ENCODE measurements at regions not wholly inside any gene's neighbourhood (a gene's known extent, or its start where the extent isn't known, plus 50 kb on each side); places are given as distances from the start of the nearest gene placed in this dataset.

DNA sequence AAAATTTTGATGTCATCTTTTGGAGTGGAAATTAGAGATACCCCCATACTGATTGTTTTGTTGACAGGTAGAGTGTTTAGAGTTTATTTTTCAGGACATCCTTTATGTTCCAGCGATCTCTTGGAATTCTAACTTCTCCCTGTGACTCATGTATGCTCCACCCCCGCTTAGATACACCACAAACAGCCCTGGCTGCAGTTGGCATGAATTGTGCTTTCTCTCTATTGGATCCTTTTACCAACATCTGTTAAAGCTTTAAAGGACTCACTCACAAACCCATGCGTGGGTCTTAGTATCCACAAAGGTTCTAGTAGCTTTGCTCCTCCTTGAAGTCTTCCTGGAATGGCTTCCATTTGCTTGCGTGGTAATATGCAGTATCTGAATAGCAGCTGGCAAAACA lies 409.5 kb upstream of the POU3F3 start:
- peak; percentile 24 for DNase-seq (ENCODE audit: low spot score)

DNA sequence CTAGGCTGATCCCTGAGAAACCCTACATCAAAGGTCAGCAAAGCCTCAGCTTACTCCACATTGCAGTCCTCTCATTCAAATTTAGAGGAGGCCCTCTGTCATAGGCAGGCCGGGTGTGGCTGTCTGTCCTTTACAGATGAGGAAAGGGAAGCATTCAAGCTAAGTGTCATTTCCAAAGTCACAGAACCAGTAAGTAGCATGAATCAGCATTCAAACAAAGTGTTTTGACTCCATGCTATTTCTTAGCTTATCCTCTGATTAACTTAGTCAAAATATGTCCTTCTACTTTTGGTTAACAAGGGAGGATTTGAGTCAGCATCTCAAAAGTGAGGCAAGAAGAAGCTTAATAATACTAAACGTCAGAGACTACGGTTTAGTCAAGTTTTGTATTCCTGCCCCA lies 409.0 kb upstream of the POU3F3 start:
- DNase-seq (ENCODE audit: low spot score) = no peak

DNA sequence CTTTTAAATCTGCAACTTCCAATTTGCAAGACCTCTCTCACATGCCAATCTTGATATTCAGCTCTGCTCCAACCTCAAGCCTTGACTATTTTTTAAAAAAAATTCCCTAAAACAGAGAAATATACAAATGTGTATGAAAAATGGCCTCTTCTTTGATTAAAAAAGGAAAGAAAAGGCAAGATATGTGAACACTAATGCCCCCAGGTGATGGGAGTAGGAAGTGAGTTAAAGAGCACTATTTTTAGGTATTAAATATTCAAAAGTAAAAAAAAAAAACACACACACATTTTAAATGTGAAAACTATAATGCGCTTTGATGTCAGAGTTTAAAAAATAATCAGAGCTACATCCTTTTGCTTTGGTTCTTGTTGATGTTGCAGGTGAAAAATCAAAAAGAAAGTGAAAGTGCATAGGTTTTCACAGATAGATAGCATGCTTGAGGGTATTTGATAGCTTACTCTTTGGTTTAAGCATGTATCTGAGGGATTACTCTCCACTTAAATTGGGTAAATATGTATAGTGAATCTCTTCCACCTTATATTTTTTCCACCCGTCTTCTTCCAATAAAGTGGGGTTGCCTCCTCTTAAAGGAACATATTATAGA lies 406.0 kb upstream of the POU3F3 start:
- peak; percentile 37 for DNase-seq (ENCODE audit: low spot score)

DNA sequence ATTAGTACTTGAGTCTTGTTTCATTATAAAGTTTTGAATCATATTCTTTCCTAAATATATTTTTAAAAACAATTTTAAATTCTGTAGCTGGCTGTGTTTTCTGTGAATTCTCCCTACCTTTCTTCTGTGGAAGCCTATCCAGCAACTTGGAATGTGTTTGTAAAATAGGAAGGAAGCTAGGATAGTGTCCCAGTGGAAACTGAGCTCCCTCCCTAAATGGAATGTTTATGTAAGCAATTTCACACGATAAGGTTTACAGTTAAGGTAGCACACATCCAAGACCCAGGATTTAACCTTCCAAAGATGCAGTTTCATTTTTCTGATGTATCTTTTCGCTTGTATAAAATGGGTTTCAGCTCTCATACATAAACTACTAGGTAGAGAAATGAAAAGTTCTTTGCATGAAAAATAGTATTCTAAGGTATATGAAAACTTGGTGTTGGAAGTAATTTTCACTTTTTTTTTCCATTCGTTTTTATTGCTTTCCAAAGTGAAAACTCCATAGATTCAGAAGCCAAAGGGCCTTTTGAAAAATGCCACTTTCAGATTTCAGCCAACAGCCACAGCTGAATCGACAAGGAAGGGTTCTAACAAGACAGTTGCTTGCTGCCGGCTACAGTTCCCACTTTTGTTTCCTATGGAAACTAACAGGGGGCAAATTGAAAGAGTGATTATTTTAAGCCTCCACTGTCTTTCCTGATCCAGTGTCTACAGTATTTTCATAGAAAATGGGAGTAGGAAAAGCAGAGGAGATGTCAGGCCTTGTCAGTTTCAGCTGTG lies 405.1 kb upstream of the POU3F3 start:
- peak; percentile 62 for DNase-seq (ENCODE audit: low spot score)

DNA sequence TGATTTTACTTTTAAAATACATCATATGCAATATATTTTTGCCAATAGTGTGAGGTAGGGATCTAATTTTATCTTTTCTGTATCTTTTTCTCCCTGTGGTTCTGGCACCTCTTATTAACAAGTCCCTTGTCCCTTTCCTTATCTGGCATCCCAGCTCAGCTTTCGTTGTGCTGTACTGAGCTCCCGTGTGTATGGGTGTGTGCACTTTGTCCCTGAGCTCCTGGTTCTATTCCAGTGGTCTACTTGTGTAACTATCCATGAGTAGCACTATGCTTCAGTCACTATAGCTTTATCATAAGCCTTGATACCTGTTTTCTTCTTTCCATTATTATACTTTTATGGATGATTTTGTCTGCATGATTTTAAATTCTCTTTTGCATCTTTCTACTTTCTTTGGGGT lies 401.4 kb upstream of the POU3F3 start:
- no peak for DNase-seq (ENCODE audit: low spot score)

DNA sequence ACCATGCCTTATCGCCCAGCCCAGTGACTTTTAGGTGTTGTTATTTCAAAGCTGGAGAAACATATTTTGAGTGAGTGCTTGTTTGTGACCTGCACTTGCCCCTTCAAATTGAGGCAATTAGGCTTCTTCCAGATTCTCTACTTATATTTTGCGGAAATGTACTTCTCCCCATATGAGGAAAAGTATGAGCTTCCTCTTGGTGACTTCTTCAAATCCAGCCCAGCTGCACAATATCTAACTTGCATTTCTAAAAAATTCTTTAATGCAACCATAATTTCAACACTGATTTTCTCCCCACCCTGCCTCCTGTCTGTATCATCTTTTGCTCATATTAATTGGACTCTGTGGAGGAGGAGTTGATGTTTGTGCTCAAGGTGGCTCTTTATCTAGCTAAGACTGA lies 391.2 kb upstream of the POU3F3 start:
- no peak for DNase-seq (ENCODE audit: low spot score)

DNA sequence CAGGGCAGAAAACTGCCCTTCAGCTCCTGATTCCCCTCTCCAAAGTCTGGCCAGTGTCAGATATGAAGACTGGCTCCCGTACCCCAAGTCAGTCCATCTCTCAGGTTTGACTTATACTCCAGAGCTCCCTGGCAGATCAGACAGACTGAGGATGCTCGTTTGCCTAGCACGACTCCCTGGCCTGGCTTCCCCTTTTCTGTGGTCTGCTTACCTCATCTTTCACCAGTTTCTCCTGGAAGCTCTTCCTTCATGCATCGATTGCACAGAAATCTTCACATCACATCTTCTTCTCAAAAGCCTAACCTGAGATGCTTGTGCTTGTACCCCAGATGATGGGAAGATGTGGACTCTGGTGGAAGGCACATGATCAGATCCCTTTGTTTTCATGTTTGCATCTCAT lies 387.9 kb upstream of the POU3F3 start:
- DNase-seq (ENCODE audit: low spot score) = no peak

DNA sequence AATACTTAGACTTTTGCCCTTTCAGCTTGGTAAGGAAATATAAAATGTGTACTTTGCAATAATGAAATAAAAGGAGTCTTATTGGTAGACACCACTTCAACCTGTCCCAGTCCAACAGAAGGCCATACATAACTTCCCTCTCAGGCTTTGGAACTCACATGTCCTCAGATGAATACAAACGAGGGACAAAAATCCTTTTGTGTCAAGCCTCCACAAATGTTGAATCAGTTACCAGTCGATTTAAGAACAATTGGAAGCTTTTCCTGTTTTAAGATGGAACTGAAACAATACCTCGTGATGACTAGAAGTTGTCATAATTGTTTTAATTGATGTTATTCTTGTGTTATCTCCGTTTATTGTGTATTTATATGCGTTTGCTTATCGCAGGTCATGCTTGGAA lies 385.1 kb upstream of the POU3F3 start:
- DNase-seq (ENCODE audit: low spot score) = peak; percentile 56

DNA sequence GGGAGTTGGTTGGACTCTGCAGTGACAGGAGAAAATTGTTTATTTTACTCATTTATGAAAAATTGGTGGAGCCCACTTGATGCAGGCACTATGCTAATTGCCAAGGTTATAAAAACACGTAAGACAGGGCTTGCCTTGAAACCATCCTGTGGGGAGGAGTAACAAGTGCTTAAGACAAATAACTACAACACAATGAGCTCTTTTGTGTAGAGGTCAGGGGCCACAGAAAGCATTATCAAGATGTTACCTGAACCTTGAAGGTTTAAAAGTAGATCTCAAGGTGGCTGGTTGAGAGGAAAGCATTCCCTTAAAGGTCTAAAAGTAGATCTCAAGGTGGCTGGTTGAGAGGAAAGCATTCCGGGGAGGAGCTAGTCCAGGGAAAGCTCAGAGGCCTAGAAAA lies 381.8 kb upstream of the POU3F3 start:
- DNase-seq (ENCODE audit: low spot score) = no peak

DNA sequence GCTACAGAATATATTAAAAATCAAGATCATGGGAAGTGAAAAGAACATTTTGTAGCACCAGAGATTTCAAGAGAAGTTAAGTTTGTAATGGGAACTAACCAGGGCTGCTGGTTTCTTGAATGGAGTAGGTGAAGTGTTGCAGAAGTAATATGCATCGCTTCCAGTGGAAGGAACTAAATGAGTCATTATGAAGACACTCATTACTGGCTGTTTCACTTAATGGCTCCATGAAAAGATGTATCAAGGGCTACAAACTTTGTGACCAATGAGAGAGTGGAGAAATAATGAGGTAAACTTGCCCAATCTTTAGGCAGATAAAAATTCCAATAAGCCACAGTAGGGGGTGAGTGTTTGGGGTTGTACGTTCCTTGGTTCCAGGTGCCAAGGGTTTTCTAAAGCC lies 380.4 kb upstream of the POU3F3 start:
- no peak for DNase-seq (ENCODE audit: low spot score)

DNA sequence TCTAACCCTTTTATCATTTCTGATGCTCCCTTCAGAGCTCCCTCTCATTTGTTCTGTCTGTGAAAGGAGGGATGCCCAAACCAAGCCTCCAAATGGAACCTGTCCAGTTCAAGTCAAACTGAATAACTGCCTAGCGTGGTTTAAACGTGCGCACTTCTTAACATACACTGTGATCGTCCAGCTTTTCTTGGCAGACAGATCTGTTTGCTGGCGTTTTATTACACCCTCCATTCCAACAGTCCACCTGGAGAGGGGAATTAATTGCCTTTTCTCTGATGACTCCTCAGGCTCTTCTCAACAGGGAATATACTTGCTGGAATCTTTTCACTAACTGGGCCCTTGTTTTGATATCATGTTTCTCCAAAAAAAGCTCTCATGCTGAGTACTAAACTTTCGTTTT lies 379.2 kb upstream of the POU3F3 start:
- no peak for DNase-seq (ENCODE audit: low spot score)

DNA sequence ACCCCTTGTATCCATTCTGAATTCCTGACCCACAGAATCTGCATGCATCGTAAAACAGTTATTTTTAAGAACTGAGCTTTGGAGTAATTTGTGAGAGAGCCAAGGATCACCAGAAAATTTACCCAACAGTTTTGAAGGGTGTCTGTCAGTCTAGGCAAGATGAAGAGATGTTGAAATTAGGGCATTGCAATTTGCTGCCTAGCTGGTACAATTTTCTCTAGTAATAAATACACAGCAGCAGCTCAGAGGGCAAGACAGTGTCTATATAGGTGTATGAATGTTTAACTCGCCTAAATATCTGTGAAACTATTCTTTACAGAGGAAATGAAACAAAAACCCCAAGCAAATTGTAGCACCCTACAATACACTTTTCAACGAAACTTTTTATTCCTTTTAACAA lies 377.8 kb upstream of the POU3F3 start:
- no peak for DNase-seq (ENCODE audit: low spot score)

DNA sequence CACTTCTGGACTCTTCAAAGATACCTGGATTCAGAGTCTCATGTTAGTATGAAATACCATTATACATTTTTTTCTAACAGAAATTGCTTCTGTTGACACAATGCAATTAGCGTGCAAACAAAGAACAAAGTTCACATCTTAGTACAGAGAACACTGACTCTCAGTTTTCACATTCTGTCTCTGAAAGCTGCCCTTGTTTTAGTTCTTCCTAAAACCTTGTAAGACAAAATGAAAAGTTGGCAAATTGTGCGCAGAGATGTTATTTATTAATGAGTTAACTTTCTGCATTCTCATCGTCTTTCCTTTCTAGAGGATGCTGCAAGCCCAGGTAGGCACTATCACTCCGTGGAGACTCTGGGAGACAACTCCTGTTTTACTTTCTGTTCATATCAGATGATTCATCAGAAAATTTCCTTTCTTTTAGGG lies 377.3 kb upstream of the POU3F3 start:
- DNase-seq (ENCODE audit: low spot score) = peak; percentile 20

DNA sequence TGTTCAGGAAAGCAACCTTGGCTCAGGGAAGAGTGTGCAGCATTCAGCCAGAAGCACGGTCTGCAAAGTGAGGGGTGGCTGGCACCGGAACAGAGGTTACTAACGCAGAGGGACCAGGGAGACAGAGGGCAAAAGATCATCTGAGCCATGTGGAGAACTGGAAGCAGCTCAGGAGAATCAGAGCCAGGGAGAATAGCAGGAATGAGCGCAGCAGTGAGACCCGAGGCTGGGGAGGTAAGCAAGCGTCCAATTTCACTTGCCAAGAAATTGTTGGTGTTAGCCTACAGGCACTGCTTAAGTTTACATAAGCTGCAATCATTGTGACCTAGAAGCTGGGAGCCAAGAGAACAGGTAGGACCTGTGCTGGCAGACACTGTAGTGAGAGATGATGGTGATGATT lies 372.6 kb upstream of the POU3F3 start:
- no peak for DNase-seq (ENCODE audit: low spot score)

DNA sequence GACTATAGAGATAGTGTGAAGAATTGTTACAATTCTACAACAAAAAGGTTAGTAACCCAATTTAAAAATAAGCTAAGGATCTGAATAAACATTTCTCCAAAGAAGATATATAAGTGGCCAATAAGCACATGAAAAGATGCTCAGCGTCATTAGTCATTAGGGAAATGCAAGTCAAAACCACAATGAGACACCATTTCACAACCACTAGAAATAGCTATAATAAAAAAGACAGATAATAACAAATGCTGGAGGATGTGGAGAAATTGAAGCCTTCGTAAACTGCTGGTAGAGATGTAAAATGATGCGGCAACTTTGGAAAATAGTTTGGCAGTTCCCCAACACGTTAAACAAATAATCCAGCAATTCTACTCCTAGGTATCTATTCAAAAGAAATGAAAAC lies 366.5 kb upstream of the POU3F3 start:
- DNase-seq (ENCODE audit: low spot score) = no peak

DNA sequence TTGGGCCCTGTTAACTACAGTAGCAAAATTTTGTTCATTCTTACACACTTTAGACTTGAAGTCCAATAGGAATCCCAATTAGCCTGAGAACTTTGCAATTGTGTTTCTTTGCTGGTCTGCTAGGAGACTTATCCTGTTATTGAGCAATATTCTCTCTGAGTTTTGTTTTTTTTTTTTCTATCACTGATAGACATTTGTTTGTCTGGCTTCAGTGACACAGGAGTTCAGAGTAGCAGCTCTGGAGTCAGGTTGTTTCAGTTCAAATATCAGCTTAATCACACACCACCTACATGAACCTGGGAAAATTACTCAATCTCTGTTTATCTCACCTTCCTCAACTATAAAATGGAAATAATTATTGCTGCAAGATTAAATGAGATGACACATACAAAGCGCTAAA lies 360.2 kb upstream of the POU3F3 start:
- DNase-seq (ENCODE audit: low spot score) = no peak

DNA sequence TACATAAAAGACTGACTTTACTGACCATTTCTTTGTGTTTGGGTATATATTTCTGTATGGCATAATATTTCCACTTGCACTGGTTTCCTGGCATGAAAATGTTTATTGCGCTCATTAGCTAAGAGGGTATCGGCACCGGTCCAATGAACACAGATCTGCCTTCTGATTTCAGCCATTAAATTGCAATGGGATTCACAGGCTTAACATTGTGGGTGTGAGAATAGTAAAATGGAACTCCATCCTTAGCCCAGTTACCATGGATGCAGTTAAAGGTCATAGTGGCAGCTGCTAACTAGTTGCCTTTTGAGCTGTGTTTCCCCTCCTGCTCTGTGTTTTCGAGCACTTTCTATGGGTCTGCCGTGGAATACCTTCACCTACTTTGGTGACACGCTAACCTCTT lies 352.6 kb upstream of the POU3F3 start:
- DNase-seq (ENCODE audit: low spot score) = no peak

DNA sequence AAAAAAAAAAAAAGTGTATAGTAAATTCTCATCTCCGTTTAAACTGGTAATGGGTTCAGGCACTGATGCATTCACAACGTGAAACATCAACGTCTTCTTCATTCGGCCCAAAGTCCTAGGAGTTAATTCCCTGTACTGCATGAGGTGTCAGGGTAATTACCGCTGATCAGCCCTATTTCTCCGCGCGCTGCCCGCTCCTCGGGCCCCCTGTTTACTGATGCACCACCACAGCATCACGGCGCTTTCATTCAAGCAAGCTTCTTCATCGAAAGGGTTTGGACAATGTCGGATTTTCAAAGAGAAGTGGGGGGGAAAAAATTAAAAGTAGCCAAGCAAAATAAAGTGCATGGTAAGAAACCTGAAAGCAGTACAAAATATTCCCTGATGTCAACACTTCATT lies 352.0 kb upstream of the POU3F3 start:
- no peak for DNase-seq (ENCODE audit: low spot score)

DNA sequence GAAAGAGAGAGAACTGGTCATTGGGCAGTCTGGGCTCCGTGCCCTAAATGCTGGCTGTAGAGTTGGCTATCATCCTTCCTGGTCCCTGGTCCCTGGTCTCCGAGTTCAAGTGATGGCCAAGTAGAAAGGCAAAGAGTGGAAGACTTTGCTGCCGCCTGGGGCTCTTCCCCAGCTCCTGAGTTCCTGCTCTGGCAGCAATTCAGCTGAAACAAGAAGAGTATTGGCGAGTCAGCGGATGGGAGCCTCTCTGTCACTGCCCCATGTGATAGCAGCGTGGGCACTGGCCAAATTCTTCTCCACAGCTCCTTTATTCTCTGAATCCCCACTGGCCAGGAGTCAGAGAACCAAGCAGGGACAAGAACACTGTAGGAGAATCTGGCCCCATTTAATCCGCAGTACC lies 351.0 kb upstream of the POU3F3 start:
- peak; percentile 96 for DNase-seq (ENCODE audit: low spot score)

DNA sequence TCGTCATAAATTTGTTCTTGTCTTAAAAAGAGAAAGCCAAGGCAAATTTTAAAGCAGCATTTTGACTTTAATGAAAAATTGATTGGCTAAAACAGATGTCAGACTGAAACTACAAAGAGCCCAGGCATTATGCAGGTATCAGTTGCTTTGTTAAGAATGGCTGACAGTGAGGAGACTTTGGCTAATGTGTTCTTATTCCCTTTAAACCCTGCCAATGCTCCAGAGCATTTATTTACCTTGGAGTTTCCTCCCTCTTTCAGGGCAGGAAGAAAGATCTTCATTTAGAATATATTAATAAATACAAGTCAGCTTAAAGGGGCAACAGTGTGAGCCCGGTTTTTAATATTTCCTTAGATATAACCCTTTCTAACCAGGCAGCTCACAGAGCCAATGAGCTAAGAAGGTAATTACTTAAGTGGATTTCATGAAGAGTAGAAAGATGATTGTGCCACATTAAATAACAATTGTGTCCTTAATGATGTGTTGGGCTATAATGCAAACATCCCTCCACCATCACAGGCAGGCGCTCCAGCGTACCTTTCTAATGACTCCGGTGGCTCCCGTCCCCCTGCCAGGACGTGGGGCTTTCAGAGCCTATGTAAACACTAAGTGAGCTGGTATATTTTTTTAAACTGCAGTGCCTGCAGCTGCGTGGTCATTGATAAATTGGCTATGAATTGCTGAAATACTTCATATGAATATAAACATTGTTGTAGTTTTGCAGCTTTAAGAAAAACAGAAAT lies 349.4 kb upstream of the POU3F3 start:
- DNase-seq (ENCODE audit: low spot score) = no peak

DNA sequence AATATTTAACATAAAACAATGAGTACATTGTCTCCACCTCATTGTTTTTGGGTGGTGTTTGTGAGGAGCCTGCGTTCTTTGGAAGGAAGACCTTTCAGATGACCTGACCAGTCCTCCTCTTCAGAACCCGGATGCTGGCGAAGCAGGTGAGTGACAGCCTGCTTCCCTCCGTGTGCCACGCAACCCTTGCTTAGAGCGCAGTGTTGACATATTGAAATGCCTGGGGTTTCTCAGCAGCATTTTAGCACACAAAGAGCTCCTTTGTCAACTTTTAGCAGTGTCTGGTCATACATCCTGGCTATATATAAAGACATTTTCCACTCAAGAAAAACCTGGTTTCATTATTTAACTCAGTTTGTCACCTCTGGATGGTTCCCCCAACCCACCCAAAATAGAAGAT lies 335.7 kb upstream of the POU3F3 start:
- DNase-seq (ENCODE audit: low spot score) = no peak

DNA sequence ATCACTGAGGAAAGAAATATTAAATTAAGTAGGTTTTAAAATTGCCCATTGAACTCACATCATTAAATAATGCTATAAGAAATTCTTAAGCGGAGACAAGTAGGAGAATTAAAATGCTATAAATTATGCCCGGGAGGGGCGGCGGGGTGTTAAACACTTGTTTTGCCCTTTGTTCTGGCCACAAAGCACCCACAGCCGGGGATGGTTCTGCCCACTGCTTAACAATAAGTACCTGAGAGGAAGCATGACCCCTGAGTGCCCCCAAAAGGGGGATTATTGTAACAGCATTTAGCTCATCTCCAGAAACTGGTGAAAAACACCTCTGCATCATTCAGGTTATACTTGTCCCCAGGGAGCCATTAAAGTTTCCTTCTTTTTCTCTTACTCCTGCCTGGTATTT lies 332.7 kb upstream of the POU3F3 start:
- no peak for DNase-seq (ENCODE audit: low spot score)

DNA sequence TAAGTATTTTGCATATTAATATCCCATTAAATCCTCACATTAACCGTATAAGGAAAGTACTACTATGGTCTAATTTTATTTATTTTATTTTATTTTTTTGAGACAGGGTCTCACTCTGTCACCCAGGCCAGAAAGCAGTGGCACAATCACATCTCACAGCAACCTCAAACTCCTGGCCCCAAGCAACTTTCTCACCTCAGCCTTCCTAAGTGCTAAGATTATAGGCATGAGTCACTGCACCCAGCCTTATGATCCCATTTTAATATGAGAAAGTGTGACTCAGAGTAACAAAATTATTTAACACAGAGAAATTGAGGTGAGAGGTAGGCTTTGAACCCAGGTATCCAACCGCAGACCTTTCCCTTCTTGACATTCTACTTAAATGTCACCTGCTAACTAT lies 330.0 kb upstream of the POU3F3 start:
- no peak for DNase-seq (ENCODE audit: low spot score)
